Adrenal gland (tissue), 9 donors: ENCODE measurements at regions not wholly inside any gene's neighbourhood (a gene's known extent, or its start where the extent isn't known, plus 50 kb on each side); places are given as distances from the start of the nearest gene placed in this dataset.

Source experiments
- DNase-seq, 7 donors: peaks; one replicate each; pipeline ENCODE4 v3.0.0-alpha.2; 2019 to 2020
- H3K27ac ChIP-seq, 5 donors: fragments of 200-600 bp; sonication (generic) in 4 of 5; 1 replicate in 3 of 5; 2 replicates in 2 of 5; pipeline versions ENCODE4 v1.5.1 to v1.8.0; 2016 to 2020; ENCODE audit warnings: mild to moderate bottlenecking in 1 of 5
- H3K27me3 ChIP-seq: fragments of 200-600 bp; 2 replicates; pipeline ENCODE4 v1.8.0; 2021
- H3K36me3 ChIP-seq, 2 donors: fragments of 200-600 bp; replicated peaks in 1 of 2; 1 replicate in 1 of 2; 2 replicates in 1 of 2; pipeline versions ENCODE4 v1.5.1 to v1.8.0; 2018 to 2022
- H3K4me1 ChIP-seq, 2 donors: fragments of 200-600 bp; replicated peaks in 1 of 2; 1 replicate in 1 of 2; 2 replicates in 1 of 2; pipeline versions ENCODE4 v1.5.1 to v1.8.0; 2018 to 2021
- H3K4me3 ChIP-seq, 4 donors: fragments of 200-600 bp; sonication (generic) in 3 of 4; one replicate each; pipeline ENCODE4 v1.5.1; 2016 to 2018
- H3K9me3 ChIP-seq, 3 donors: fragments of 200-600 bp; sonication (generic) in 1 of 3; replicated peaks in 1 of 3; 1 replicate in 2 of 3; 2 replicates in 1 of 3; pipeline versions ENCODE4 v1.5.1 to v1.8.0; 2016 to 2021
- POLR2A ChIP-seq, 2 donors: fragments of 450-650 bp; IDR thresholded peaks; one replicate each; pipeline ENCODE4 v1.6.1; 2017; ENCODE audit warnings: antibody characterized with exemption in 2 of 2, mild to moderate bottlenecking in 2 of 2, moderate library complexity in 1 of 2
- WGBS, 4 donors: extraction: QIAGEN DNeasy Blood & Tissue Kit in 2 of 4; methylation state at CpG; one replicate each; pipeline versions ENCODE4 v1.1.5 to v1.1.7; 2013 to 2017; 5-methylcytosine and 5-hydroxymethylcytosine counted together
- intact Hi-C, 2 donors: fragments of 100-400 bp; cut with DNase I; formaldehyde crosslinking; loops; one replicate each; pipeline versions ENCODE4 v1.14.1 to v1.15.0; 2022 to 2023
- TF ChIP-seq, protein P1 (sequence below), 6 experiments: fragments of 450-650 bp in 4 of 6; fragments of 200-600 bp in 2 of 6; sonication (generic) in 1 of 6; IDR thresholded peaks; 1 replicate in 5 of 6; 2 replicates in 1 of 6; pipeline versions ENCODE4 v1.5.1 to v1.8.0; 2016 to 2021; ENCODE audit warnings: antibody characterized with exemption in 6 of 6, mild to moderate bottlenecking in 2 of 6, moderate library complexity in 1 of 6
- donor health status: healthy with polysubstance abuse.
- donor health status: Bipolar disorder and iron deficiency.
- donor health status: DM: yes; HTN: yes; CAD: no.
- donor health status: DM: no; HTN: no; CAD: no.
- donor health status: DM: no; HTN: no; CAD: no.

DNA sequence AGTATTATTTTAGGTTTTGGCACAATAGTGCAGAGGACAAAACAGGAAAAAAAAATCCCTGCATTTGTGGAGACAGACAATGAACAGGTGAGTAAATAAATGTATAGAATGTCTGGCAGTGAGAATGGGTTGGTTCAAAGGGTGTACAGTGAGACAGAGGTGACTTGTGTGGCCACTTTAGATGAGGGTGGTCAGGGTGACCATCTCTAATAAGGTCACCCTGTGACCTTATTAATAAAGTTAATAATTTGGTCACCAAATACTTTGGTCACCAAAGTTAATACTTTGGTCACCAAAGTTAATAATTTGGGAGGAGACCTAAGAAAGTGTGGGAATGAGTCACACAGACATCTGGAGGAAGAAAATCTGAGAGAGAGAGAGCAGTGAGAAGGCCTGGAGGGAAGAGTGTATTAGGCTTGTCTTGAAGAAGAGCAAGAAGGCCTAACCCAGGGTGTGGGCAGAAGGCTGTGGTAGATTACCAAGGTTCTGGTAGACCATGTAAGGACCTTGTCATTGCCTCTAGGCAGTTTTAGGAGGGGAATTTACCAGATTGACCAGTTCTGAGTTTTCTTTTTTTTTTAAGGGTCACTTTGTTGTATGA is 1368.4 kb upstream of the CELF4 start:
- Histone ChIP-seq H3K4me1 (no peaks in the 10 kb centered on the region), H3K4me3 (no peak overlapping the region), H3K27me3 (no peaks in the 10 kb centered on the region), H3K9me3 (no peaks in the 10 kb centered on the region), H3K27ac (no peak overlapping the region), H3K36me3 (no peaks in the 10 kb centered on the region)
- no peak for DNase-seq
- TF ChIP-seq, protein P1, sequence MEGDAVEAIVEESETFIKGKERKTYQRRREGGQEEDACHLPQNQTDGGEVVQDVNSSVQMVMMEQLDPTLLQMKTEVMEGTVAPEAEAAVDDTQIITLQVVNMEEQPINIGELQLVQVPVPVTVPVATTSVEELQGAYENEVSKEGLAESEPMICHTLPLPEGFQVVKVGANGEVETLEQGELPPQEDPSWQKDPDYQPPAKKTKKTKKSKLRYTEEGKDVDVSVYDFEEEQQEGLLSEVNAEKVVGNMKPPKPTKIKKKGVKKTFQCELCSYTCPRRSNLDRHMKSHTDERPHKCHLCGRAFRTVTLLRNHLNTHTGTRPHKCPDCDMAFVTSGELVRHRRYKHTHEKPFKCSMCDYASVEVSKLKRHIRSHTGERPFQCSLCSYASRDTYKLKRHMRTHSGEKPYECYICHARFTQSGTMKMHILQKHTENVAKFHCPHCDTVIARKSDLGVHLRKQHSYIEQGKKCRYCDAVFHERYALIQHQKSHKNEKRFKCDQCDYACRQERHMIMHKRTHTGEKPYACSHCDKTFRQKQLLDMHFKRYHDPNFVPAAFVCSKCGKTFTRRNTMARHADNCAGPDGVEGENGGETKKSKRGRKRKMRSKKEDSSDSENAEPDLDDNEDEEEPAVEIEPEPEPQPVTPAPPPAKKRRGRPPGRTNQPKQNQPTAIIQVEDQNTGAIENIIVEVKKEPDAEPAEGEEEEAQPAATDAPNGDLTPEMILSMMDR (IDR thresholded peaks at IDR 0.05), result no peak
- TF ChIP-seq POLR2A (IDR thresholded peaks at IDR 0.05), result no peak
- intact Hi-C loops, result no loop called here

DNA sequence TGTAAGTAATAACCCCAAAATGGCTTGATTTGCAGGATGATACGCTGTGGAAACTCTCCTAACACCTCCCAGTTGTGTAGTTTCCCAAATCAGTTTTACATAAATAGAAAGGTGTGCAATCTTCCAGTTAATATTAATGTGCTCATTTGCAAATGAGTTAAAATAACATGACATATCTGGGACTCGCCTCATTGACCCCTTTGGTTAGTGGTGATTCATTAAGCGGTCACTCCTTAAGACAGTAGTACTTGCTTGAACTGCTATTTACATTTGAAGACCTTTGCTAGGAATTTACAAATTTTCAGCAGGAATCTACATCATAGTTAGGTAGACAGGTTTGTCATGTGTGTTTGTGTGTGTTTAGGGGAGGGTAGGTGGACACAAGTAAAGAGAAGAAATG is 1367.7 kb upstream of the CELF4 start:
- TF ChIP-seq, protein P1 (IDR thresholded peaks at IDR 0.05), result no peak
- no peak for TF ChIP-seq POLR2A (IDR thresholded peaks at IDR 0.05)
- intact Hi-C loops, result no loop called here
- no peak overlapping the region for H3K4me3 ChIP-seq
- no peaks in the 10 kb centered on the region for H3K9me3 ChIP-seq
- H3K27ac ChIP-seq, result no peak overlapping the region
- no peaks in the 10 kb centered on the region for H3K27me3 ChIP-seq
- DNase-seq, result no peak
- WGBS, 4 donors, result 79 to 88% (median 84%) methylated on average over 3 of the region's 3 CpGs
- H3K36me3 ChIP-seq, result no peaks in the 10 kb centered on the region
- H3K4me1 ChIP-seq, result no peaks in the 10 kb centered on the region

DNA sequence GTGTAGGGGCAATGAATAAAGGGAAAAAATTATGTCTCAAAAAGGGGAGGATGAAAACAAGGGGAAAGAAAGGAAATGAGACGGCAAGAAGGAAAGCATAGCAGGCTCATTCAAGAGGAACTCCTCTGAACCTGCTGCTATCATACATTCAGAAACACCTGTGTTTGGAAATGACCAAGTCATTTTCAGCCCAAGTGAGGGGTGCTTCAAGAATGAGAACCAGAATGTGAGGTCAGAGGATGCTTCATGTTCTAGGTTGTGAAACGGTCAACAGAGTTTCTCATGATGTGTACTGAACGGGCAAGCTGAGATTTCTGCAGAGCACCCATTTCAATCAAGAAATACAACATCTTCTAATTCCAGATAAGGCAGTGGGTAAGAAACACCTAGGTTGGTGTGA is 1367.2 kb upstream of the CELF4 start:
- TF ChIP-seq, protein P1 (IDR thresholded peaks at IDR 0.05), result no peak
- no peak for TF ChIP-seq POLR2A (IDR thresholded peaks at IDR 0.05)
- Histone ChIP-seq H3K9me3 (no peaks in the 10 kb centered on the region), H3K36me3 (no peaks in the 10 kb centered on the region), H3K27me3 (no peaks in the 10 kb centered on the region), H3K4me3 (no peak overlapping the region), H3K4me1 (no peaks in the 10 kb centered on the region), H3K27ac (no peak overlapping the region)
- intact Hi-C loops, result no loop called here
- DNase-seq, result no peak
- WGBS, 4 donors, result 77 to 91% (median 81%) methylated on average over 3 of the region's 3 CpGs

DNA sequence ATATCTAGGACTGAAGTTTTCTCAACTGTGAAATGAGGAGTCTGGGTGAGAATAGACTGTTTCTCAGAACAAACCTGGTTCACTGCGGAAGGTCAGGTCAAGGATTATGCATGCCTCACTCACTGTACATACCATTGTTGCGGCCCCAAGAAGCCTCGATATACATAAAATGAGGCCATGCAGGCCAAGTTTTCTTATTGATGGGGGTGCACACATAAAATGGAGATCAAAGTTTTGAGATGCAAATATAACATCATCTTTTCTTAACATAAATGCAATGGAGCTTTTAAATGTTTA is 1366.1 kb upstream of the CELF4 start:
- intact Hi-C loops, result no loop called here
- DNase-seq, result no peak
- H3K27ac ChIP-seq, result no peak overlapping the region
- WGBS, 4 donors, result 87 to 95% (median 92%) methylated on average over 3 of the region's 3 CpGs
- H3K9me3 ChIP-seq, result no peaks in the 10 kb centered on the region
- H3K27me3 ChIP-seq, result no peaks in the 10 kb centered on the region
- H3K4me1 ChIP-seq, result no peaks in the 10 kb centered on the region
- no peak overlapping the region for H3K4me3 ChIP-seq
- TF ChIP-seq POLR2A (IDR thresholded peaks at IDR 0.05), result no peak
- TF ChIP-seq, protein P1 (IDR thresholded peaks at IDR 0.05), result no peak
- H3K36me3 ChIP-seq, result no peaks in the 10 kb centered on the region
